Renal pelvis (tissue), 1 donor: ENCODE measurements at regions not wholly inside any gene's neighbourhood (a gene's known extent, or its start where the extent isn't known, plus 50 kb on each side); places are given as distances from the start of the nearest gene placed in this dataset.
"Not testable (repeated sequence)": the region's sequence is repeated elsewhere in the genome, so short reads cannot be mapped to it uniquely, and the experiment has no call there.

ENCODE experiments used
- DNase-seq: peaks from one replicate; pipeline ENCODE4 v3.0.0-alpha.2; 2013

DNA sequence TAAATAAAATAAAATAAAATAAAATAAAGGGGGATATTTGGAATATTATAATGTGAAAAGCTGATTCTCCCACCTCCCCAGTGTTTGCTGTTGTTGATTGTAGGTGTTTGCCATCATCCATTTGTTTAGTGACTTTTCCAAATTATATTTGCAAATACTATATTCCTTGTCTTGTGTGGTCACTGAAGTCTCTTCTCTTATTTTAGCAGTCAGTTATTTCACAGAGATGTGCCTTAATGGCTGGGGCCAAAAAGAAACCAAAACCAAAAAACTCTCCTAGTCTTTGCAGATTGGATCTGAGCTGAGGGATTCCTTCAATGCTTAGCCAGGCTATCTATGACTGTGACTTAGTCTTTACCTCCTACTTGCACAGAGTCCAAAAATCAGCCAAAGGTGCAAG is 70.9 kb upstream of the ZNF169 start:
- DNase-seq: no peak

- not testable (repeated sequence) for DNase-seq
These were observed 67.4 kb upstream of the ZNF169 start for GRCh38 chr9:94191706-94192105.

DNA sequence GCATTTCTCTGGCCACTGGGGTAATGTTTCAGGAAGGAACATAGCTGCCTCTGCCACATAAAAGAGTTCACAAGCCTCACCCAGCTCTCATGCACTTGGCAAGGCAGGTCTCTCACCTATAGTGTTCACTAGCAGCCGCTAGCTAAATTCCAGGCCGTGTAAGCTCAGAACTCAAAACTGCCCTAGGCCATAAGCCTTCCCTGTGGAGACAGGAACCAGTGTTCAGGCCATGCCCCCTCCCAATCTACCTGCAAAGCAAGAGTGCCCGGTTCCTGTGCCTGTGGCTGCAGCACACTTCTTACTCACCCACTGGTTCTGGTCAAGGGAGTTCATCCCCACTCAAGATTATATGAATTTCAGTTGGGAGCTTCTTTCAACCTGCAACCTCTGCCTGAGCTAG is 60.7 kb upstream of the ZNF169 start:
- DNase-seq: no peak

DNA sequence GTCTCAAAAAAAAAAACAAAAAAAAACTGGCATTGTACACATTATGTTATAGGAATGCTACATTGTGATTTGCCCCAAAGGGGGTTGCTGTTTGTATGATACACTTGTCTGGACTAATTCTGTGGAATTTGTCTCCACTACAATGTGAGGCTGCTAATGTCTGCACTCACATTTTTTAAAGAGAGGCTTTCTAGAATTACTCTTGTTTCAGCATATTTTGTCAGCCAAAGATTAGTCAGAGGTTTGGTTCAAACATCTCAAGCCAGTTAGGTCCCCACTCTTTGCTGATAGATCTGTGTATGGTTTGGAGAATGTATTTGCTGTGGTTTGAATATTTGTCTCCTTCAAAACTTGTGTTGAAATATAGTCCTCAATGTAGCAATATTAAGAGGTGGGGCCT is 59.3 kb upstream of the ZNF169 start:
- no peak for DNase-seq

DNA sequence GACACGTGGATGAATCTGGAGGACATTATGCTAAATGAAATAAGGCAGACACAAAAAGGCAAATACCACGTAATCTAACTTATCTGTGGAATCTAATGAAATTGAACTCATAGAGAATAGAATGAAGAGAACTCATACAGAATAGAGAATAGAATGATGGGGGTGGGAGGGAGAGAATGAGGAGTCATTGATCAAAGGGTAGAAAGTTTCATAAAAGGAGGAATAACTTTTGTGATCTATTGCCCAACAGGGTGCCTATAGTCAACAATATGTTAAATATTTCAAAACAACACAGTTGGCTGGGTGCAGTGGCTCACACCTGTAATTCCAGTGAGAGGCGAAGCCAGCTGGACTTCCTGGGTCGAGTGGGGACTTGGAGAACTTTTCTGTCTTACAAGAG is 54.9 kb upstream of the ZNF169 start:
- no peak for DNase-seq

- no peak for DNase-seq
These were observed 51.3 kb upstream of the ZNF169 start for GRCh38 chr9:94207781-94208180.
